GM12891 (cell line): ENCODE measurements at regions not wholly inside any gene's neighbourhood (a gene's known extent, or its start where the extent isn't known, plus 50 kb on each side); places are given as distances from the start of the nearest gene placed in this dataset.

ENCODE experiments used
- POLR2A ChIP-seq: IDR thresholded peaks from 2 replicates; pipeline ENCODE4 v1.6.1; 2011; ENCODE audit warnings: low read depth, low read length, control low read depth
- TAF1 ChIP-seq: IDR thresholded peaks from 2 replicates; pipeline ENCODE4 v1.6.1; 2011; ENCODE audit warnings: low read depth, low read length, control low read depth

- TF ChIP-seq POLR2A (no peak), TAF1 (no peak)
Measured at GRCh38 chr18:23324861-23325260, 128.2 kb upstream of the RIOK3 start.
